H1 (cell line): ENCODE measurements at regions not wholly inside any gene's neighbourhood (a gene's known extent, or its start where the extent isn't known, plus 50 kb on each side); places are given as distances from the start of the nearest gene placed in this dataset.

Experiments used
- CHD7 ChIP-seq: fragments of 300-600 bp; sonication (generic); IDR thresholded peaks from 2 replicates; pipeline ENCODE4 v1.7.1; 2012; ENCODE audit warnings: low read length, moderate library complexity, mild to moderate bottlenecking, inconsistent platforms; ENCODE audit not compliant: insufficient replicate concordance
- EP300 ChIP-seq, 2 experiments: IDR thresholded peaks; 1 replicate in 1 of 2; 2 replicates in 1 of 2; pipeline ENCODE4 v1.6.1; 2011 to 2012; ENCODE audit warnings: low read depth in 2 of 2, low read length in 2 of 2, mild to moderate bottlenecking in 2 of 2, borderline replicate concordance in 1 of 2, inconsistent platforms in 1 of 2, moderate library complexity in 1 of 2
- MAFK ChIP-seq: IDR thresholded peaks from 2 replicates; pipeline ENCODE4 v1.6.1; 2012; ENCODE audit warnings: low read depth, mild to moderate bottlenecking, improper control_type of control experiment, low read length
- TCF12 ChIP-seq: IDR thresholded peaks from 2 replicates; pipeline ENCODE4 v1.6.1; 2011; ENCODE audit warnings: low read depth, mild to moderate bottlenecking, low read length
- YY1 ChIP-seq: IDR thresholded peaks from 2 replicates; pipeline ENCODE4 v1.6.1; 2011; ENCODE audit warnings: low read depth, mild to moderate bottlenecking, low read length

DNA sequence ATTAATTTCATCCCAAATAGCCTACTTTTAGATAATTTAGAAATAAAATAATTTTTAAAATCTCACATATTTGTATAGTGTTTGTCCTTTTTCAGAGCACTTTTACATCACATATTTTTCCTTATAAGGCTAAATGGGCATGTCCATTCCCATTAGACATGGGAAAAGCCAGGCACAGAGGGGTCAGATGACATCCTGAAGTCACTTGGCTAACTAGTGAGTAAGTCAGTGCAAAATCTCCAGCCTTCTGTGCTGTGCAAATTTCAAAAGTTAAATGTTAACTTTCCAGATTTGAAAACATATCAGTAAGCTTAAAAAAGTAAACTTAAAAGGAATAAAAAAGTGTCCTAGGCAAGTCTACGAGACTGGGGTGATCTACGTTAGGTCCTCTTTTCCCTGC is 117.4 kb downstream of the EMP1 start (continued):
- TF ChIP-seq MAFK, result no peak
- no peak for TF ChIP-seq CHD7
- TF ChIP-seq YY1, result no peak
- TF ChIP-seq TCF12, result no peak
- TF ChIP-seq EP300 (IDR thresholded peaks at IDR 0.05; ENCODE audit: borderline replicate concordance in 1 of 2, low read depth in 2 of 2, low read length in 2 of 2), result no peak
